ENCODE measurements at regions not wholly inside any gene's neighbourhood (a gene's known extent, or its start where the extent isn't known, plus 50 kb on each side); places are given as distances from the start of the nearest gene placed in this dataset.
"Not testable (repeated sequence)": the region's sequence is repeated elsewhere in the genome, so short reads cannot be mapped to it uniquely, and the experiment has no call there.

DNA sequence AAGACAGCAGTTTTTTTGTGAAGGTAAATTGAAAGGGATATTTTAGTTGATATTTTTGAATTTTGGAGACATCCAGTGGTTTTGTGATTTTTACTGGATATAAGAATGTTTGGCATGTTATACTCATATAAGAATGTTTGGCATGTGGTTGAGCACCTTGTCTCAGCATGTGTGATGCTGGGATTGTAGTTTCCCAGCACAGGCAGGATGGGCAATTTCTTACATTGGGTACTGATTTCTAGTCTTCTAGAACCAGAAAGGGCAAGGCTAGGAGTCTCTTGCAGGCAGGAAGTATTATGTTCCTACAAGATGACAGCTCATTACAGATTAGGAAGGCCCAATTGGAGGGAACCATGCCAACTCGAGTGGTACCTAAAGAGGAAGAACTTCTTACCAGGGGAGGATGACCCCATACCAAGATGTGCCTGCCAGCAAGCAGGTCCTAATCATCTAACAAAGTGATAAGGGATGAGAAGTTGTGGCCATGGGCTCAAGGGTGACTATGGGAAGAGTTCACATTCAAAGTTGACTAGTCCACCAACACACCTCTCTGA is 377.8 kb downstream of the UTRN start:
- DNase-seq: no peak

DNA sequence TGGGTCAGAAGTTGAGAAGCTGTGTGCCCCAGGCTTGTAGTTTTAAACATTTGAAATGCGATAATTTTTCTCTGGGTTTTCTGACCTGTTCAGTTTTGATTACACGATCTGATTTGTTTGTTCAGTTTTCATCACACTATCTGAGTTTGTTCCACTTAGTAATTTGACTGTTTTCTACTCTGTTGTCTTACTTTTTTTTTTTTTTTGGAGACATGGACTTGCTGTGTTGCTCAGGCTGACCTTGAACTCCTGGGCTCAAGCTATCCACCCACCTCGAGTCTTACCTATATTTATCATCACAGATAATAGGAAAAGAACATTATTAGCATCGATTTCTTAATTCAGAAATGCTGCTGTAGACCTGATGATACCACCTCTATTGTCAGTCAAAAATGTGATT is 379.1 kb downstream of the UTRN start:
- no peak for DNase-seq

DNA sequence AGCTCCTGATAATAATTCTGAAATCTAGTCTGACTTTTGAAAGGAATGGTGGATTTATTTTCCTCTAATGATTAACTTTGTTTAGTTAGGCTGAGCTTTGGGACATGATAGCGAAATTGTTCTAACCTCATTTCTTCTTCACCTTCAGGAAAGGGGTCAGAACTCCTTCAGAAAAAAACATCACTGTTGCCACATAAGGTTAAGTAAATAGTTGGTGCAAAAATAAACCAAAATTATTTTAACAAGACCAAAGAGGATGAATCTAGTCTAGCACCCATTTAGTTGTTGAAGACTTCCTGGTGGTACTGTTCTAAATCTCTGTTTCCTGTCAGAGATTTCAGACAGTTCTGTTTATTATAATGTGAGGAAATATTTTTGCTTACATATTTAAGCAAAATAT is 379.8 kb downstream of the UTRN start:
- DNase-seq: no peak

DNA sequence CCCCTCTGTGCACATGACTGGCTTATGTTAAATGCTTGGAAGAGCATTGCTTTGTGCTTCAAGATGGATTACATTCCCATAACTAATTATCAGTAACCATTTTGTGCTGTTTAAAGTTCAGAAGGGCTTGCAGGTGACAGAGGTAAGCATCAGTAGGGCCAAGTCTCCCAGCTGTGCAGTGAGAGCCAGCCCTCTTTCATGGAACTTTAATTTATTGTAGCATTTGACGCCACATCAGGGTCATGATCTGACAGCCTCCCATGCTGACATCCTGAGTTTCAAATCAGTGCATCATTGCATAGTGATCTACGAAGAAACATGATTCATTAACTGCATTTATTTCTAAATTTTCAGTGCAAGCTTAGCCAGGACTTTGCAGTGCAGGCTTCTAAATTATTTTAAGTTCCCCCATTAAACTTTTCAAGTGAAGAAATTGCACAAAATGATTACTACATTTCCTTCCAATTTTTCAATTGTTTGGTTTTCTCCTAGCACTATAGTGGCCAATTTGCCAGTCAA is 380.9 kb downstream of the UTRN start:
- DNase-seq: no peak

DNA sequence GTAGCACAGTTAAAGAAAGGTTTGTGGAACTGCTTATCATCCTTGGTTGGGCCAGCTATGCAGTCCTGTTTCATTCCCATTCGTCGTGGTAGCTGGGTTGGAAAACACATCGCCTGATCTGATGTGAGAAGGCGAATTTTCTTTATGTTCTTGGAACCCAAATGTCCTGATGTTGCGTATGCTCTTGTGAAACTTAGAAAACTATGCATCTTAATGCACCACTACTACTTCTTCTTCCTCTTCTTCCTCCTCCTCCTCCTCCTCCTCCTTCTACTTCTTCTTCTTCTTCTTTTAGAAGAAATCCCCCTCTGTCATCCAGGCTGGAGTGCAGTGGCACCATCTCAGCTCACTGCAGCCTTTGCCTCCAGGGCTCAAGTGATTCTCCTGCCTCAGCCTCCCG is 381.6 kb downstream of the UTRN start:
- no peak for DNase-seq

DNA sequence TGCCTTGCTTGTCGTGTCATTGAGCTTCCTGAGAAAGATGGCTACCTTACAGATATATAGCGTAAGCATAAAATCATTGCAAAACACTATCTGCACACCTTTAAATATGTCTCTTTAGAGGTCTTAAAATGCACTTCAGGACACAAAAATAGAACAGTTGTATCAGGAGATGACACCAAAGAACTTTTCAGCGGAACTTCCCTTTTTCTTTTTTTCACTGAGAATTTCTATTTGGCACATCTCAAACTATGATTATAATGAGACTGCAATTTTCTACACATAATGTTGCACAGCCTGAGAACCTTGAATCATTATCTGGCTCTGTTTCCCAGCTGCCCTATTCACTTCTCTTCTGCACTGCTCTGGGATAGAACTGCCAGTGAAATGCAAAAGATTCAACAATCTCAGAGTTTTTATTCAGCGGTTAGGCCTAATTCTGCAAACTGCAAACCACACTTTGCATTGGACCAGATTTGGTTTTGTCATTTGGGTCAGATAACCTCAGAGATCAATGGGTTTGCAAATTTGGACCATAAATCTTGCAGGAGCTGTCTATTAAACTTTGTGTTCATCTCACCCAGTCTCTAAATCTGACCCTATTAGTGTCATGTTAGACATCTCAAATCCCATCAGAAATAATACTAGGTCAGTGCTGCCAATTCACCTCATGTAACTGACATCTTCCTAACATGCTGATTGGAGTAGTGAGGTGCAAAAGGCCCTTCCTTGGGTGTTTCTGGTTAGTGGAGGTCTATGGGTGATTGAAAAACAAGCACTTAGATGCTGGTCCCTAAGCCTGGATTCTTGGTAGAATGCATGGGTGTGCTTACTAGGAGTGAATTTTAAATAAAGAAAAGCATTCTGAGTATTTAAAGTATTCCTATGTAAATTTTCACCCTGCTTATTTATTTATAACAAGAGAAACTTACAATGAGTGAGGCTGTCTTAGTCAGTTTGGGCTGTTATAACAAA is 382.7 kb downstream of the UTRN start:
- DNase-seq: no peak

DNA sequence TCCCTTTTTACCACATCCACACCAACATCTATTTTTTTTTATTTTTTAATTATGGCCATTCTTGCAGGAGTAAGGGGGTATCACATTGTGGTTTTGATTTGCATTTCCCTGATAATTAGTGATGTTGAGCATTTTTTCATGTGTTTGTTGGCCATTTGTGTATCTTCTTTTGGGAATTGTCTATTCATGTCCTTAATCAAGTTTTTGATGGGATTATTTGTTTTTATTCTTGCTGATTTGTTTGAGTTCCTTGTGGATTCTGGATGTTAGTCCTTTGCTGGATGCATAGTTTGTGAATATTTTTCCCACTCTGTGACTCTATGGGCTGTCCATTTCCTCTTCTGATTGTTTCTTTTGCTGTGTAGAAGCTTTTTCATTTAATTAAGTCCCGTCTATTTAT is 385.1 kb downstream of the UTRN start:
- DNase-seq: not testable (repeated sequence)

DNA sequence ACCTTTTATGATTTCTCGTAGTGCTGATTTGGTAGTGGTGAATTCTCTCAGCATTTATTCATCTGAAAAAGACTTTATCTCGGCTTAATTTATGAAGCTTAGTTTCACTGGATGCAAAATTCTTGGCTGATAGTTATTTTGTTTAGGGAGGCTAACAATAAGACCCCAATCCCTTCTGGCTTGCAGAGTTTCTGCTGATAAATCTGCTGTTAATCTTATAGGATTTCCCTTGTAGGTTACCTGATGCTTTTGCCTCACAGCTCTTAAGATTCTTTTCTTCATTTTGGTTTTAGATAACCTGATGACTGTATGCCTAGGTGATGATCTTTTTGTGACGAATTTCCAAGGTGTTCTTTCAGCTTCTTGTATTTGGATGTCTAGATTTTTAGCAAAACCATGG is 388.7 kb downstream of the UTRN start:
- DNase-seq: no peak

DNA sequence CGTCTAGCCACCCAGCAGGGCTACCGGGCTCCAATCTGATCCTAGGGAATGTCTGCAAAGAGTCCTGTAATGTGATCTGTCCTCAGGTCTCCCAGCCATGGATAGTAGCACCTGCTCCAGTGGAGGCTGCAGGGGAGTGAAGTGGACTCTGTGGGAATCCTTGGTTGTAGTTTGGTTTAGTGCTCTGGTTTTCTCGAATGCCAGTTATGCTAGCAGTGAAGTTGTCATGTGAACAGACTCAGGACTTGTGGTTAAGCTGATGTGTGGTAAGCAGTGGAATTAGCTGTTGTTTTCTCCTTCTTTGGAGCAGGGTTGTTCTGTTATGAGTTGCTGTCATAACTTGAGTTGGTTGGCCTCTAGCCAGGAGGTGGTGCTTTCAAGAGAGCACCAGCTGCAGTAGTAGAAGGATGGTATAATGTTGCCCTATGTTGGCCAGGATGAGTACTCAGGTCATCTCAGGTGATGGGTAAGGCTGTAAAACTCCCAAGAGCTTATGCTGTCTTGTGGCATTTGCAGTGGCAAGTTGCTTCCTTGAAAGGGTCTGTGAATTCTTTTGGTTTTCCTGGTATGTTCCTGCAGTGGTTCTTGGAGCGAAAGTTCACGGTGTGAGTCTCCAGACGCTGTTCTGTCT is 390.2 kb downstream of the UTRN start:
- peak; percentile 82 for DNase-seq

DNA sequence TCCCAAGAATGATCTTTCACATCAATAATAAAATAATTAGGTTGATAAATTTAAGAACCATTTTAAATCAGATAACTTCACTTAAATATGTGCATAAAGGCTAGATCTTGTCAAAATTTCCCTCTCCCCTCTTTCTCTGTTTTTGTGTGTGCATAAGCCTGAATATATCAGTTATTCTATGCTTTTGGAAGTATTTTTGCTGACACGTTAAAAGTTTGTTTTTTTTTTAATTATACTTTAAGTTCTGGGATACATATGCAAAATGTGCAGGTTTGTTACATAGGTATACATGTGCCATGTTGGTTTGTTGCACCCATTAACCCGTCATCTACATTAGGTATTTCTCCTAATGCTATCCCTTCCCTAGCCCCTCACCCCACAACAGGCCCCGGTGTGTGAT is 391.2 kb downstream of the UTRN start:
- not testable (repeated sequence) for DNase-seq

DNA sequence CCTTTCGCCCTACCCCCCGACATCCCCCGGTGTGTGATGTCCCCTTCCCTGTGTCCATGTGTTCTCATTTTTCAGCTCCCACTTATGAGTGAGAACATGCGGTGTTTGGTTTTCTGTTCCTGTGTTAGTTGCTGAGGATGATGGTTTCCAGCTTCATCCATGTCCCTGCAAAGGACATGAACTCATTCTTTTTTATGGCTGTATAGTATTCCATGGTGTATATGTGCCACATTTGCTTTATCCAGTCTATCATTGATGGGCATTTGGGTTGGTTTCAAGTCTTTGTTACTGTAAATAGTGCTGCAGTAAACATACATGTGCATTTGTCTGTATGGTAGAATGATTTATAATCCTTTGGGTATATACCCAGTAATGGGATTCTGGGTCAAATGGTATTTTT is 392.1 kb downstream of the UTRN start:
- not testable (repeated sequence) for DNase-seq

DNA sequence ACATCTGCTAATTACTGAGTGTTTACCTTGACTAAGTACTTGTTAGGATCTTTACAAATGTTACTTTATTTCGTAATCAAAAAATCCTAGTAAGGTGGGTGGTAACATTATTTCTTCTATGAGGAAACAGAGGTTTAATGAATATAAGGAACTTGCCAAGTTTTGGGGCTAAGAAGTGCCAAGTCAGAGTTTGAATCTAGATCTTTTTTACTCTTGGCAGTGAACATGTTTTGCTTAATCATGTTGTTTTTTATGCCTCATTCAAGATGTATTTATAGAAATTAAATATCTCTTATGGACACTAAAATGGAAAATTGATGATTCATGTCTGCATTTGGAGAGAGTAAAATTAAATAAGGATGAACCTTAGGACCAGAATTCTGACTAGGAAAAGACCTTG is 393.7 kb downstream of the UTRN start:
- no peak for DNase-seq

DNA sequence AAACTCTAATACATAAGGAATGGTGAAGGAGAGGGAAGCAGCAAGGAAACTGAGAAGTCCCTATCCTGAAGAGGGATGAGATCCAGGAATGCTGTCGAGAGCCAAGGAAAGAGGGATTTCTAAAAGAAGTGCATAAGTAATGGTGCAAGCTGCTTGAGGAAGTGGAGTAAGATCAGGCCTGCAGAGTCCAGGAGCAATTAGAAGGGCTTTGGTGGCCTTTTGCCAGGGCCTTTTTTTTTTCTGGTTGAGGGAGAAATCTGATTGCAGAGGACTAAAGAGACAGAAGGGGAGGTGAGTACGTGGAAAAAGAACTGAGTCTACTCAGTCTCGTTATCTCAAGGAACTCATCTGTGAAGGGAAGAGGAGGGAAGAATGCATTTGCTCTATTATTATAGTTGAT is 396.2 kb downstream of the UTRN start:
- DNase-seq: no peak

DNA sequence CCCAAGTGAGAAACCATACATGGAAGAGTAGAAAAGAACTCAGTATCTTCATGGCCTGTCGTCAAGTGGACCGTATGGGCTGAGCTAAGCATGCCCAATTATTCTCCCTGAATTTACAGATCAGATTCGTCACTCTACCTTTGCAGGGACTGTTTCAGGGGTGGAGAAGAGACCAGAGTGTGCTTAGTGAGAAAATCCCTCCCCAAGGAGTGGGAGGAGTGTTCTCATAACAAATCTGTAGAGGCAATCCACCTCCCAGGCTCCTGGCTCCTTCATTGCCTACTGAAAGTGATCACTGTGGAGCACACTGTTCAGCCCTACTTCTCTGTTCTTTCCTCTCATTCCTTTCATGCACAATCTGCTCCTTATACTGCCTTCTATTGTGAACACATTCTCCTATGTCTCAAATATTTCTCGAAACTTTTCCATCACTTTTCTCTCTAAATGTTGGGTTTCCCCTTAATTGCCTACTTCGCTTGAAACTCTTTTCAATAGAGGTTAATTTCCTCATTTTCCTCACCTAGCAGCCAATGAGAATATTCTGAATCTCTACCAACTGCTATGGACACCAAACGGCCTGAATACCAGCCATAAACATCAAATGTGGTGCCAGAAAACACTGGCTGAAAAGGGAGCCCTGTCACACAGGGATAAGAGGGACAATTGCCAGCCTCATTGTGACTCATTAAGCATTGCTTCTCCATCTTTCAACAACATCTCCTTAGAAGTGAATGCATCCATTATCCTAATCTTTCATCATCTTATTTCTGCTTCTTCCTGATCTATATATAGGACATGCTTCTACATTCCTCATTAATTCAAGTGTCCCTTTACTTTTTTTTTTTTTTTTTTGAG is 398.3 kb downstream of the UTRN start:
- no peak for DNase-seq

DNA sequence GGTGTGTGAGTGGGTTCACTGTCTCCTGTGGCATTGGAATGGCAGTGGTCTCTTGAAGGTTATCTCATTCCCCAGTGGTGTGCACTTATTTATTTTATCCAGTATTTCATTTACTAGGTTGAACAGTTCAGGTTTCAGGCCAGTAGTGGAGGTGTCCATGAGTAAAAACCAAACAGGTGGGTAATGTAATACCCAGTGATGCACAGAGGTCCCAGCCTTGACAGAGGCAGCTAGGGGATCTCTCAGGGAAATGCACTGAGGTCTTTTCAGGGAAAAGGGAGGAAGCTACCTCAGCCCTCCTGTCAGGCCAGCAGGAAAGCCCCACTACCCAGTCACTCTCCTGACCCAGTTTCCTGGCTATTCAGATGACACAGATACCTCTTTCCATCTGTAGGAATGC is 403.6 kb downstream of the UTRN start:
- no peak for DNase-seq

DNA sequence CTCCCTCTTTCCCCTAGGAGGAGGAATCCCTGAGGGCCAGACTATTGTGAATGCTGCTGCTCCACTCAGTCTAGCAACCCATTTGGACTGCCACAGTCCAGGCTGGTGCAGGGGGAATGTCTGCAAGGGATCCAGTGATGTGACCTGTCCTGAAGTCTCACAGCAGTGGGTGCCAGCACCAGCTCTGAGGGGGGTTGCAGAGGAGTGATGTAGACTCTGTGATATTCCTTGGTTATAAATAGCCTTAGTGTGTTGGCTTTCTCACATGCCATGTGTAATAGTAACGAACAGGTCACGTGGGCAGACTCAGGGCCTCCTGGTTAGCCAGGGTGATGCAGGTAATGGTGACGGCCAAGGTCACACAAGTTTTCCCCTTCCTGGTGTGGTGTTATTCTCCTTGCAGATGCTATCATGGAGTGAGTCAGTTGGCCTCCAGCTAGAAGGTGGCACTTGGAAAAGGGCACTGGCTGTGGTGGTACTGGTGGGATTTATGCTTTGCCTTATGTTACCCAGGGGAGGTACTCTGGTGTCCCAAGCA is 404.4 kb downstream of the UTRN start:
- DNase-seq: no peak

DNA sequence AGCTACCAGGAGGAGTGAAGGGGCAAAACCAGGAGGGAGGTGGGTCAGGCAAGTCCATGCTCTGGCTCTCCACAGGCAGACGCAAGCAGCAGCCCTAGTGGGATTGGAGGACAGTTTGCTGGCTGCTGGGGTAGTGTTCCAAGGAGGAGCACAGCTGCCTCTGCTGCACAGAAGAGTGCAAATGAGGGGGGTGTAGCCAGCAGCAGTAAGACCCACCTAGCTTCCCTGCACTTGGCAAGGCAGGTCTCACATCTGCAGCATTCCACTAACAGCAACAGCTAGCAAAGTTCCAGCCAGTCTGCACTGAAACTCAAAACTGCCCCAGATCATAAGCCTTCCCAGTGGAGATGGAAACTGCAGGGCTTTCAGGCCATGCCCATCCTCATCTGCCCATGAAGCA is 405.0 kb downstream of the UTRN start:
- DNase-seq: no peak

DNA sequence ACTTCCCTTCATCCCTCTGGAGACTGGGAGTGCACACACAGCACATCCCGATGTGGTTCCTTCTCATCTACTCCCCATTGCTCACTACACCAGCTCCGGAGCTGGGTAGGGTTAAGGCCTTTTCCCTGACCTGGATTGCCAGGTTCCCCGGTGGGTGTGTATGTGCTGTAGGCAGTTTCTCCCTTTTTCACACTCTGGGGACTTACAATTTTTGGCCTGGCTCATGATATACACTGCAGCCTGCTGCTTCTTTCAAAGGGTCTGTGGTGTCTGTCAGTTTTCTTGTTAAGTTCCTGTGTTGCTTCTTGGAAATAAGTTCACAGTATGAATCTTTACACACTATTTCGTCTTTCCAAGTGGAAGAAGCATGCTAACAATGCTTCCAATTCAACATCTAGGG is 405.5 kb downstream of the UTRN start:
- DNase-seq: no peak

DNA sequence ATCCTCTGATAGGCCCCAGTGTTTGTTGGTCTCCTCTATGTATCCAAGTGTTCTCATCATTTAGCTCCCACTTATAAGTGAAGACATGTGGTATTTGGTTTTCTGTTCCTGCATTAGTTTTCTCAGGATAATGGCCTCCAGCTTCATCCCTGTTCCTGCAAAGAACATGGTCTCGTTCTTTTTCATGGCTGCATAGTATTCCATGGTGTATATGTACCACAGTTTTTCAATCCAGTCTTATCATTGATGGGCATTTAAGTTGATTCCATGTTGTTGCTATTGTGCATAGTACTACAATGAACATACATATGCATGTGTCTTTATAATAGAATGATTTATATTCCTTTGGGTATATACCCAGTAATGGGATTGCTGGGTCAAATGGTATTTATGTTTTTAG is 406.9 kb downstream of the UTRN start:
- not testable (repeated sequence) for DNase-seq

DNA sequence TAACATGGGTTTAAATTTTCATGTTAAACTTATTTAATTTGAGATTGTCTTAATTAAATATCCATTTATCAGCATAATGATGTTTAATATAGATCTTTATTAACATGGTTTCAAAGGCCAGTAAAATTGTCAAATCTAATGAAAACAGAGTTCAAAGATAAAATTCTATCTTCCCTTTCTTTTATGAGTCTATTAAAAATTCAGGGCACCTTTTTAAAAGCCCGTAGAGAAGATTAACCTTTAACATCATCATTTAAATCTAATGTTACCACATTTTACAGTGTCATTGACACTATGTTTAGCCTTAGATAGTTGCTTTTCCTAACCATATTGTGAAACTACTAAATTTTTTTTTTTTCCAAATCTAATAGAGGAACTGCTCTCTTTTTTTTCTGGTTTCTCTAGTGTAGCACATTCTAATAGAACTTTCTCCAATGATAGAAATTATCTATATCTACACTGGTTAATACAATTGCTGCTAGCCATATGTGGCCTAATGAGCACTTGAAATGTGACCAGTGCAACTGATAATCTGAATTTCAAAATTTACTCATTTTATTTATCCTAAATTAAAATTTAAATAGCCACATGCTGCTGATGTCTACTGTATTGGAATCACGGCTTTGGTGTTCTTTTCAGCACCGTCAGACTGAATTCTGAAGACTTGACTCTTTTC is 410.9 kb downstream of the UTRN start:
- DNase-seq: no peak

DNA sequence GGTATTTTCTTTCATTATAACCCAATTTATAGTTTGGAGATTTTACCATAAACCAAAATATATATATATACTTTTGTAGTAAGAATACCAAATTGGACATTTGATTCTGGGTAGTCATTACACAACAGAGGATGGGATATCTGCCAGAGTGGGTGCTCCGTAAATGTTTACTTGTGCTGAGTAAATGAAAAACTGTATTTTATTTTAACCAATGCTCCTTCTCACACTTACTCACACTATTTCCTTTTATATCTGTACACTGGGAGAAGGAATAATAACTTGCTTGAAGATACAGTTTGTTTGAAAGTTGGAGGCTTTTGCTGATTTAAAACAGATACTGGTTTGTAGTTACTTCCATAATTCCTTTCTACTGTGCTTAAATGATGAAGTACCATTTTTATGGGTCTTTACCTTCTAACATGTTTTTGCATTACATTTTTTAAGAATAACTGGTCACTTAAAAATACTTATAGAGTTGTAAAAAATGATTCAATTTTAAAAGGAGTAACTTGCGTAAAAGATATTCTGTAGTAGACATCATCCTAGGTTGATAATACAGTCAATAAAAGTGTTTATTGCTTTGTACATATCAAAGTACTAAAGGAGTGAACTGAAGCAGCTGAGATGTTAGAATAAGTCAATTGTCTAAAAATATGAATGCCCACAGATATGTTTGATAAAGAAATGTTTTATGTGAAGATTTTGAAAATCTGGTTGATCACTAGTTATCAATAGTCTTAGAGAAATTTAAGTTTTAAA is 411.7 kb downstream of the UTRN start:
- DNase-seq: no peak
